BJ (cell line): ENCODE measurements at regions not wholly inside any gene's neighbourhood (a gene's known extent, or its start where the extent isn't known, plus 50 kb on each side); places are given as distances from the start of the nearest gene placed in this dataset.

Experiments used
- CTCF ChIA-PET: fragments of 350-600 bp; formaldehyde crosslinking; extraction: SDS; loops from one replicate; lab custom pipeline; 2021; ENCODE audit warnings: antibody characterized with exemption, inconsistent platforms; lab: Yijun Ruan, JAX
- POLR2A ChIA-PET: fragments of 300-600 bp; sonication (Branson Sonifier 250); formaldehyde crosslinking; extraction: SDS; loops from one replicate; lab custom pipeline; 2021; ENCODE audit warnings: antibody characterized with exemption; lab: Charles Lee
- DNase-seq: peaks from one replicate; pipeline ENCODE4 v3.0.0-alpha.2; 2011; ENCODE audit warnings: low read depth
- H3K27me3 ChIP-seq: 2 replicates; pipeline ENCODE4 v1.6.0; 2011; ENCODE audit warnings: low read length; ENCODE audit not compliant: control insufficient read depth, insufficient read depth
- H3K36me3 ChIP-seq: 2 replicates; pipeline ENCODE4 v1.5.1; 2011; ENCODE audit warnings: low read length; ENCODE audit not compliant: control insufficient read depth, insufficient read depth
- H3K4me3 ChIP-seq: 2 replicates; pipeline ENCODE4 v1.5.1; 2011; ENCODE audit warnings: low read depth, mild to moderate bottlenecking, control low read depth, low read length
- TF ChIP-seq, protein P1 (sequence below): IDR thresholded peaks from 2 replicates; pipeline ENCODE4 v1.5.1; 2011; ENCODE audit warnings: low read depth, mild to moderate bottlenecking, control low read depth, inconsistent platforms, low read length, moderate library complexity; ENCODE audit not compliant: insufficient read depth

- no peak overlapping the region for H3K4me3 ChIP-seq
- peaks cover 12% of the 10 kb centered on the region for H3K27me3 ChIP-seq
- TF ChIP-seq, protein P1, sequence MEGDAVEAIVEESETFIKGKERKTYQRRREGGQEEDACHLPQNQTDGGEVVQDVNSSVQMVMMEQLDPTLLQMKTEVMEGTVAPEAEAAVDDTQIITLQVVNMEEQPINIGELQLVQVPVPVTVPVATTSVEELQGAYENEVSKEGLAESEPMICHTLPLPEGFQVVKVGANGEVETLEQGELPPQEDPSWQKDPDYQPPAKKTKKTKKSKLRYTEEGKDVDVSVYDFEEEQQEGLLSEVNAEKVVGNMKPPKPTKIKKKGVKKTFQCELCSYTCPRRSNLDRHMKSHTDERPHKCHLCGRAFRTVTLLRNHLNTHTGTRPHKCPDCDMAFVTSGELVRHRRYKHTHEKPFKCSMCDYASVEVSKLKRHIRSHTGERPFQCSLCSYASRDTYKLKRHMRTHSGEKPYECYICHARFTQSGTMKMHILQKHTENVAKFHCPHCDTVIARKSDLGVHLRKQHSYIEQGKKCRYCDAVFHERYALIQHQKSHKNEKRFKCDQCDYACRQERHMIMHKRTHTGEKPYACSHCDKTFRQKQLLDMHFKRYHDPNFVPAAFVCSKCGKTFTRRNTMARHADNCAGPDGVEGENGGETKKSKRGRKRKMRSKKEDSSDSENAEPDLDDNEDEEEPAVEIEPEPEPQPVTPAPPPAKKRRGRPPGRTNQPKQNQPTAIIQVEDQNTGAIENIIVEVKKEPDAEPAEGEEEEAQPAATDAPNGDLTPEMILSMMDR = no peak
- ChIA-PET POLR2A (no interaction called here), CTCF (interaction anchor here (0.8 to 1.4 kb wide), 2 partner anchors 12 to 54 kb away, joined by 3 to 4 read pairs; no protein-coding TSS in a partner anchor)
- DNase-seq = no peak
- H3K36me3 ChIP-seq = no peaks in the 10 kb centered on the region
Measured at GRCh38 chr1:168396940-168397684, 116.4 kb downstream of the TBX19 start.

GRCh38 chr1:168396508-168396907 is 115.8 kb downstream of the TBX19 start:
- Histone ChIP-seq H3K4me3 (no peak overlapping the region), H3K36me3 (no peaks in the 10 kb centered on the region), H3K27me3 (peaks cover 12% of the 10 kb centered on the region)
- ChIA-PET CTCF (interaction anchor here (1.4 kb wide), 1 partner anchor 54 kb away, joined by 4 read pairs; no protein-coding TSS in a partner anchor), POLR2A (no interaction called here)
- TF ChIP-seq, protein P1 = no peak
- no peak for DNase-seq

DNA sequence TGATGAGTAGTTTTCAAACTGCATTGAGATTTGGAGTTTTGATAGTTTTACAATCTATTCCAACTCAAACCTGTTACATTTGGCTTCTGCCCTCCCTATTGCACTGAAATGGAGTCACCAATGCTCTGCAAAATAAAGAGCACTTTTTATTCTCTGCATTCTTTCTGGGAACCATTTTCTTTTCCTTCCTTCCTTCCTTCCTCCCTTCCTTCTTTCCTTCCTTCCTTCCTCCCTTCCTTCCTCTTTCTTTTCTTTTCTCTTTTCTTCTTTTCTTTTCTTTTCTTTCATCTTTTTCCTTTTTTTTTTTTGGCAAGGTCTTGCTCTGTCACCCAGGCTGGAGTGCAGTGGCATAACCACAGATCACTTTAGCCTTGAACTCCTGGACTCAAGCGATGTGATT is 114.2 kb downstream of the TBX19 start:
- ChIA-PET CTCF (no interaction called here), POLR2A (no interaction called here)
- Histone ChIP-seq H3K36me3 (no peaks in the 10 kb centered on the region), H3K27me3 (peaks cover 3% of the 10 kb centered on the region), H3K4me3 (no peak overlapping the region)
- TF ChIP-seq, protein P1 = no peak
- no peak for DNase-seq

- ChIA-PET POLR2A (no interaction called here), CTCF (no interaction called here)
- H3K4me3 ChIP-seq = no peak overlapping the region
- peaks cover 3% of the 10 kb centered on the region for H3K27me3 ChIP-seq
- TF ChIP-seq, protein P1 = no peak
- DNase-seq = no peak
- no peaks in the 10 kb centered on the region for H3K36me3 ChIP-seq
Measured at GRCh38 chr1:168392958-168393549, 112.4 kb downstream of the TBX19 start.

- TF ChIP-seq, protein P1 = no peak
- CTCF ChIA-PET = interaction anchor here (1.2 kb wide), 1 partner anchor 9 kb away, joined by 3 read pairs; no protein-coding TSS in a partner anchor
- no peak for DNase-seq
- H3K4me3 ChIP-seq = no peak overlapping the region
- H3K27me3 ChIP-seq = peaks cover 5% of the 10 kb centered on the region
- H3K36me3 ChIP-seq = no peaks in the 10 kb centered on the region
- POLR2A ChIA-PET = no interaction called here
Measured at GRCh38 chr1:168391851-168392681, 111.4 kb downstream of the TBX19 start.
